ENCODE measurements at regions not wholly inside any gene's neighbourhood (a gene's known extent, or its start where the extent isn't known, plus 50 kb on each side); places are given as distances from the start of the nearest gene placed in this dataset.

DNA sequence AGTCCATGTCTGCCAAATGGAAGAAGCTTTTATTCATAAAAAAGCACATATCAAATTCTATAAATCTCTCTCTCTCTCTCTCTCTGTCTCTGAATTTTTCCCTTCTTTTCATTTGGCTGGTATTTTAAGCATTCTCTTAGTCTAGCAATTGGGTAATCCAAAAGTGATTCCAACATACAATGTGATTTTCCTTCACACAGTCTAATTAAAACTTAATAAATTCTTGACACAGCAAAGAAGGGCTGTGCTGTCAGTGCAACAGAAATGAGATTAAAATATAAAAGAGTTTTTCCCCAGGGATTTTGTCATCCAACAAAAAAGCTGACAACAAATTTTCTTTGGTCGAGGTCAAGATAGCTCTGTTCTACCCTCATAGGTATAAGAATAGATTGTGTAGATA lies 216.9 kb downstream of the CENPC start:
- TF ChIP-seq CTCF (IDR thresholded peaks at IDR 0.05; ENCODE audit: low read length) (no peak), EZH2 (optimal IDR thresholded peaks at IDR 0.05; ENCODE audit: low read depth, low read length) (no peak)

Data from MM.1S (cell line).